Neutrophil (primary cell): ENCODE measurements at regions not wholly inside any gene's neighbourhood (a gene's known extent, or its start where the extent isn't known, plus 50 kb on each side); places are given as distances from the start of the nearest gene placed in this dataset.

Experiments
- H3K27ac ChIP-seq: fragments of 200-600 bp; sonication (generic); 2 replicates; pipeline ENCODE4 v1.5.1; 2016; ENCODE audit warnings: mild to moderate bottlenecking, moderate library complexity
- H3K27me3 ChIP-seq: fragments of 200-600 bp; sonication (generic); 2 replicates; pipeline ENCODE4 v1.6.0; 2016; ENCODE audit warnings: mild to moderate bottlenecking
- H3K36me3 ChIP-seq: fragments of 200-600 bp; sonication (generic); 2 replicates; pipeline ENCODE4 v1.5.1; 2017
- H3K4me1 ChIP-seq, 2 experiments: fragments of 200-600 bp in 1 of 2; sonication (generic) in 1 of 2; 1 replicate in 1 of 2; 2 replicates in 1 of 2; pipeline versions ENCODE4 v1.5.1 to v1.6.1; 2013 to 2016; ENCODE audit warnings: low read depth in 1 of 2, low read length in 1 of 2, mild to moderate bottlenecking in 1 of 2, moderate library complexity in 1 of 2; ENCODE audit not compliant: control insufficient read depth in 1 of 2, insufficient read depth in 1 of 2
- H3K4me3 ChIP-seq, 2 experiments: fragments of 200-600 bp in 1 of 2; sonication (generic) in 1 of 2; 1 replicate in 1 of 2; 2 replicates in 1 of 2; pipeline ENCODE4 v1.5.1; 2013 to 2016; ENCODE audit warnings: low read depth in 1 of 2, low read length in 1 of 2, mild to moderate bottlenecking in 1 of 2, moderate library complexity in 1 of 2
- H3K9me3 ChIP-seq: fragments of 200-600 bp; sonication (generic); 2 replicates; pipeline ENCODE4 v1.5.1; 2016
- CTCF ChIP-seq: fragments of 200-600 bp; sonication (generic); IDR thresholded peaks from 2 replicates; pipeline ENCODE4 v1.5.1; 2016; ENCODE audit warnings: antibody characterized with exemption

- H3K4me3 ChIP-seq, result no peak overlapping the region
- no peaks in the 10 kb centered on the region for H3K9me3 ChIP-seq
- H3K27ac ChIP-seq, result no peak overlapping the region
- H3K4me1 ChIP-seq, result no peaks in the 10 kb centered on the region
- no peak for TF ChIP-seq CTCF
- H3K27me3 ChIP-seq, result no peaks in the 10 kb centered on the region
- no peaks in the 10 kb centered on the region for H3K36me3 ChIP-seq
Observed at GRCh38 chr4:124173912-124174311, 538.6 kb downstream of the ANKRD50 start.

DNA sequence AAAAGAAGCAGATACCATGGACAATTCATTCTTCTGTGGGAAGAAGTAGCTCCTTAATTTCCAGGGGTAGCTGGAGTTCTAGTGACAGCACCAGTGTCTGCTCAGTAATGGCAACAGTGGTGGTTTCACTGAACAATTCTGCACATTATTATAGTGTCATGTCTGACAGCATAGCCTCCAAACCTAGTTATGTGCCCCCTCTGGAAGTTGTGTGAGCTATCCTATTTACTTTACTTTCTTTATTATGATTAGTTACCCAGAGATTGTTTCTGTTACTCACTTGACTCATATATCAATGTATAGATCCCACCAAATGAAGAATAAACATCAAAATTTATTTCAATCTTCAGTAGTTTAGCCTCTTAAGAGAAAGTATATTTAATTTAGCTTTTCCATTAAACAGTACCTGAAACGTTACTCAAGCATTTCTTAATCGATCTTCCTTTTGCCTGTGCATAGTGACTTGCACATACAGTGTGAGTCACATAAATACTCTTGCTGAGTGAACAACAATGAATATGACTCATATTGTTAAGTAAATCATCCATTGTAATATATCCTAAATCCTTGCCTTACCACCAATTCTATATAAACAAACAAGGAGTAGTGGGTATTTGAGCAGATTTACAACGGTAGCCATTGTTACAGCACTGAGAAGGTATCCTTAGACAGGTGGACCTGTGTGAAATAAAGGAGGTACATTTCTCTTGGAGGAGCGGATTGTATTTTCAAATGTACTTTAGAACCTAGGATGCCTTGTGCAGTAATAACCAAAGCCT lies 534.7 kb downstream of the ANKRD50 start:
- Histone ChIP-seq H3K27me3 (no peaks in the 10 kb centered on the region), H3K27ac (no peak overlapping the region), H3K36me3 (no peaks in the 10 kb centered on the region), H3K9me3 (no peaks in the 10 kb centered on the region), H3K4me3 (no peak overlapping the region), H3K4me1 (no peaks in the 10 kb centered on the region)
- no peak for TF ChIP-seq CTCF

DNA sequence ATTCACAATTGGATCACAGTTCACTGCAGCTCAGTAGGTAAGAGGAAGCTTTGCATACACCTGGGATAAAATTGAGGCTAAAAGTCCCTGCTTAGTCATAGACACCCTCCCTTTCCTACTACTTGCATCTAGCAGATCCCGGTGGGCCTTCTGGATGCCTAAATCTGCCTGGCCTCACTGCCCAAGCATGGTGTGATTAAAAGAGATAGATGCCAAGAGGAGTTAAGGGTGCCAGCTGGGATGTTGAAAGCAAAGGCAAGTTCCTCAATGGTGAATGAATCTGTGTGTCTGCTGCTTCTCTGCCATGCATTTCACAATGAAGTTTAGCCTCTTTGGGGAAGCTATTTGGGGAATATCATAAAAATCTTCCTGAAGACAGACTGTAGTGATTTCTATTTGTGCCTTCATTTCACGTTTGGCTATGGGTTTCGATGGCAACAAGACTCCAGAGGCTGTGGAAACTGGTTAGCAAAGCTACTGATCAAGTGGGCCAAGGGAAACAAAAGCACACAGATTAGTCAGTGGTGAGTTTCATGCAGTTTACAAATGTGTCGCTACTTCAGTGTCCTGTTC lies 534.0 kb downstream of the ANKRD50 start:
- no peak overlapping the region for H3K4me3 ChIP-seq
- H3K9me3 ChIP-seq, result no peaks in the 10 kb centered on the region
- H3K36me3 ChIP-seq, result no peaks in the 10 kb centered on the region
- no peak for TF ChIP-seq CTCF
- H3K4me1 ChIP-seq, result no peaks in the 10 kb centered on the region
- no peak overlapping the region for H3K27ac ChIP-seq
- H3K27me3 ChIP-seq, result no peaks in the 10 kb centered on the region

DNA sequence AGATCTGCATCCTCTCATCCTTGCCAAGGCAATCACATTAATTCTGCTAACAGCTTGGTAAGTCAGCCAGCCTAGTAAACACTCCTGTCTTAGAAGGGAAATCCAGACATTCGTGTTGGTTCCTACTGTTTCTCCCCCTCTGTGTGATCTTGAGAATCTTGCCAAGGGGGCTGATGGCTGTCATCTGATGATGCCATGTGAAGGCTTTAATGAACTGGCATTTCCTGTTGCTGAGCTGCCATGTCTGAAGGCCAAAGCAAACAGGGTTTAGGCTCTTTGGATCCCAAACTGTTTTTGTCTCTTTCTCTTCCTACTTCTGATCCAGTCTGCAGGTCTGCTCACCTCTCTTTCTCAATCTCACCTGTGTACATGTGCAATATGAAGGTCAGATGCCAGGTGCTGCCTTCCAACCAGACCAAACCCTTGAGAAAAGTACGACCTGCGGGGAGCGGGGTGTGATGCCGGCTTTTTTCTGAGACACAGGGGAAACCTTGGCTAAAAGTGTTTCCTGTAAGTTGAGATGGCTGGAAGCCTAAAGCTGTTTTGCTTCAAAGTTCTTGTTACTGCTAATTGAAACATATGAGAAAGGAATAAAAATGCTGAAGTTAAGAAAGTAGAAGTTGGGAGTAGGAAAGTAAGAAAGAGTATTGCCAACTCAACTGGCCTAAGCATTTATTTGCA lies 532.9 kb downstream of the ANKRD50 start:
- Histone ChIP-seq H3K27ac (no peak overlapping the region), H3K4me3 (no peak overlapping the region), H3K27me3 (no peaks in the 10 kb centered on the region), H3K36me3 (no peaks in the 10 kb centered on the region), H3K9me3 (no peaks in the 10 kb centered on the region), H3K4me1 (no peaks in the 10 kb centered on the region)
- no peak for TF ChIP-seq CTCF

DNA sequence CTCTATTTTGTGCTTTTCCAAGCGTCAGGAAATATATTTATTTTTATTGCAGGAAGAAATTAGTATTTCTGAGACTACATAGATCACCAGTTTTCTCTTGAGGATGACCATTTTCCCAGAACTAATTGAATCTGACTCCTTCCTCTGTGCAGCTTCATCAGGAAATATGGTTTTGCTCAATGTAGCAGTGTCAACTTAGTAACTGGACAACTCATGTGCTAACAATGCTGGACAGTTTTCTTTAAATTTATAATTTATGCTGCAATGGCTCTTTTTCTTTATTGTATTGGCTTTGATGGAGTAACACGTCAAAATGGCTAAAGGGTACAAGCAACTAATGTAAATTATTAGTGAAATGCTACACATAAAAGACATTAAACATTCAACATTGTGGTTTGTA lies 531.5 kb downstream of the ANKRD50 start:
- no peak overlapping the region for H3K4me3 ChIP-seq
- H3K9me3 ChIP-seq, result no peaks in the 10 kb centered on the region
- no peak overlapping the region for H3K27ac ChIP-seq
- H3K27me3 ChIP-seq, result no peaks in the 10 kb centered on the region
- no peak for TF ChIP-seq CTCF
- no peaks in the 10 kb centered on the region for H3K4me1 ChIP-seq
- no peaks in the 10 kb centered on the region for H3K36me3 ChIP-seq
